Nephron progenitor cell (in vitro differentiated cells): ENCODE measurements at regions not wholly inside any gene's neighbourhood (a gene's known extent, or its start where the extent isn't known, plus 50 kb on each side); places are given as distances from the start of the nearest gene placed in this dataset.

Experiments
- DNase-seq: peaks from one replicate; pipeline ENCODE4 v3.0.0; 2021
- H3K27ac Mint-ChIP-seq: 2 replicates; pipeline ENCODE4 v1.8.0; 2021; ENCODE audit warnings: mild to moderate bottlenecking, moderate library complexity, mixed read lengths
- H3K27me3 Mint-ChIP-seq: 2 replicates; pipeline ENCODE4 v1.8.0; 2021; ENCODE audit warnings: mild to moderate bottlenecking, low read depth, mixed read lengths; ENCODE audit not compliant: poor library complexity
- H3K36me3 Mint-ChIP-seq: 2 replicates; pipeline ENCODE4 v1.8.0; 2021; ENCODE audit warnings: low read depth, mixed read lengths
- H3K4me1 Mint-ChIP-seq: 2 replicates; pipeline ENCODE4 v1.8.0; 2021; ENCODE audit warnings: mixed read lengths
- H3K4me3 Mint-ChIP-seq: 2 replicates; pipeline ENCODE4 v1.8.0; 2021; ENCODE audit warnings: mild to moderate bottlenecking, moderate library complexity, mixed read lengths
- H3K9me3 Mint-ChIP-seq: 2 replicates; pipeline ENCODE4 v1.8.0; 2021; ENCODE audit warnings: mild to moderate bottlenecking, moderate library complexity, mixed read lengths
- CTCF ChIP-seq: fragments of 200-600 bp; sonication (generic); IDR thresholded peaks from 2 replicates; pipeline ENCODE4 v1.5.0; 2021; ENCODE audit warnings: antibody characterized with exemption

- Mint-ChIP-seq H3K36me3 (no peaks in the 10 kb centered on the region), H3K9me3 (no peaks in the 10 kb centered on the region), H3K4me3 (no peak overlapping the region), H3K27me3 (no peaks in the 10 kb centered on the region), H3K27ac (no peak overlapping the region), H3K4me1 (peaks cover 23% of the 10 kb centered on the region)
- DNase-seq = no peak
- no peak for TF ChIP-seq CTCF
Observed at GRCh38 chr9:3658964-3659363, 133.2 kb upstream of the RFX3 start.

DNA sequence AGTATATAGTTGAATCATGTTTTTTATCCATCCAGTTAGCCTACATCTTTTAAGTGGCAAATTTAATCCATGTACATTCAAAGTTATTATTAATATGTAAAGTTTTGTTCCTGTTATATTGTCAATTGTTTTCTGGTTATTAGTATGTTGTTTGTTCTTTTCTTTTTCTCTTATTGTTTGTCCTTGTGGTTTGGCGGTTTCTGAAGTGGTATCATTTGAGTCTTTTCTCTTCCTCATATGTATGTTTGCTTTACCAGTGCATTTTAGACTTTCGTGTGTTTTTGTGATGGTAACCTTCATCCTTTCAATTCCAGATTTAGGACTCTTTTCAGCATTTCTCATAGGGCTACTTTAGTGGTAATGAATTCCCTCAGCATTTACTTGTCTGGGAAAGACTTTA is 130.4 kb upstream of the RFX3 start:
- no peaks in the 10 kb centered on the region for H3K27me3 Mint-ChIP-seq
- H3K27ac Mint-ChIP-seq = no peak overlapping the region
- H3K36me3 Mint-ChIP-seq = no peaks in the 10 kb centered on the region
- H3K4me1 Mint-ChIP-seq = peaks cover 11% of the 10 kb centered on the region
- DNase-seq = no peak
- no peak overlapping the region for H3K4me3 Mint-ChIP-seq
- no peaks in the 10 kb centered on the region for H3K9me3 Mint-ChIP-seq
- no peak for TF ChIP-seq CTCF

DNA sequence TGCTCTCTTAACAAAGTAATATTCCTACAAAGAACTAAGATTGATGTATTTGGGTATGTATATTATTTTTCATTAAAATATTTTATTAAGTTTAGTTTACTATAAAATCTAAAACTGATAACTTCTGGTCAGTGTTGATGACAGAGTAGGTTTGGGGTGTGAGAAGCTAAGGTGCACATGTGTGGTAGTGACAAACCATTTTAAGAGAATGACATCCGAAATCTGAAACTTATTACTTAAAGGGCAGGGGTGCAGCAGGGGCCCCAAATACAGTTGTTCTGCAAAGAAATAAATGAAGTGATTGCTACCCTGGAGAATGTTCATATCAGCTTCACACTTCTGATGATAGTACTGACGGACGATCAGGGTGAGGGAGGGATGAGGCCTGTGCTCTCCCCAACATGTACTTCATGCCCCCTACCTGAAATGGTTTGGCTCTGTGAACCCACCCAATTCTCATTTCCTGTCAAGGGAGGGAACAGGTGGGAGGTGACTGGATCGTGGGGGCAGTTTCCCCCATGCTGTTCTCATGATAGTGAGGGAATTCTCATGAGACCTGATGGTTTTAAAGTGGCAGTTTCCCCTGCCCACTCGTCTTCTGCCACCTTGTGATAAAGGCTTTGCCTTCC is 125.3 kb upstream of the RFX3 start:
- Mint-ChIP-seq H3K9me3 (no peaks in the 10 kb centered on the region), H3K27me3 (no peaks in the 10 kb centered on the region), H3K36me3 (no peaks in the 10 kb centered on the region), H3K4me1 (peaks cover 19% of the 10 kb centered on the region), H3K27ac (no peak overlapping the region), H3K4me3 (no peak overlapping the region)
- no peak for DNase-seq
- TF ChIP-seq CTCF = no peak

GRCh38 chr9:3648722-3649246 is 123.0 kb upstream of the RFX3 start:
- Mint-ChIP-seq H3K27me3 (no peaks in the 10 kb centered on the region), H3K27ac (no peak overlapping the region), H3K36me3 (no peaks in the 10 kb centered on the region), H3K4me1 (peaks cover 19% of the 10 kb centered on the region), H3K4me3 (no peak overlapping the region), H3K9me3 (no peaks in the 10 kb centered on the region)
- DNase-seq = no peak
- no peak for TF ChIP-seq CTCF

DNA sequence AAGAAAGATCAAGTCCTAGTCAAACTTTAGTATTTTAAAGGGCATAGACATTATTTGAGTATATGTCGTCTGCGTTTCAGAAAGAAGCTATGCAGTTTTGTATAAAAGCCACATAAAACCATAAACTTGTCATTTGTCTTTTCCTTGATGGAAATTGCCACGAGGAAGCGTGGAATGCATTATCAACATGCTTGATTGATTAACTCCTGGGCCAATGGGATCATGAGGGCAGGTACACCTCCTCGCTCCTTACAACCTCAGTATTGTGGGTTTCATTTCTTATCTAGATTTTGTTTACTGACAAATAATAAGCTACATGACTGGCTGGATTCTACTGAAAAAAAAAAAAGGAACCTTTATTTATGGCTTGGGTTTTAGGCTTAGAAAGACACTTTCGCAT is 122.5 kb upstream of the RFX3 start:
- Mint-ChIP-seq H3K4me3 (no peak overlapping the region), H3K36me3 (no peaks in the 10 kb centered on the region), H3K27me3 (no peaks in the 10 kb centered on the region), H3K4me1 (peaks cover 19% of the 10 kb centered on the region), H3K9me3 (no peaks in the 10 kb centered on the region), H3K27ac (peak overlapping the region; percentile 31)
- TF ChIP-seq CTCF = no peak
- DNase-seq = no peak

DNA sequence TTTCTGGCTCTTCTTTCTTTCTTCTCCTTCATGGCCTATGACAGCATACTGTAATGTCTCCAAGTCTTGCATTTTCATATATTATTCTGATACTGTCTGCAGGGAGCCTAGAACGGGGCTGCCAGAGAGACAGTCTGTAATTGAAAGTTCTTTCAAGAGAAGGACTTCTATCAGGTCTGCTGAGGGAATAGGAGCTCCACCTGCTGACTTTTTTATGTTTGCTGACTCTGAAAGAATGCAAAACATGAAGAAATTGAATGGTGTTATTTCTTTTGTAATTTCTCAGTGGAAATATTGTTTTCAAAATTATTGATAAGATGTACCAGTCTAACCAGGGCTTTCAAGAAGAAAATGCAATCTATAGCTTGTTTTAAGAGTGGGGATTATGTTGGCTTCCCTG is 121.9 kb upstream of the RFX3 start:
- H3K36me3 Mint-ChIP-seq = no peaks in the 10 kb centered on the region
- H3K27me3 Mint-ChIP-seq = no peaks in the 10 kb centered on the region
- H3K4me1 Mint-ChIP-seq = peaks cover 19% of the 10 kb centered on the region
- H3K4me3 Mint-ChIP-seq = no peak overlapping the region
- TF ChIP-seq CTCF = no peak
- no peaks in the 10 kb centered on the region for H3K9me3 Mint-ChIP-seq
- no peak for DNase-seq
- no peak overlapping the region for H3K27ac Mint-ChIP-seq
